Hepatocyte (in vitro differentiated cells): ENCODE measurements at regions not wholly inside any gene's neighbourhood (a gene's known extent, or its start where the extent isn't known, plus 50 kb on each side); places are given as distances from the start of the nearest gene placed in this dataset.
A peak's percentile ranks its signal among the peaks of the same experiment; 100 is the strongest.

Source experiments
- DNase-seq: peaks from one replicate; pipeline ENCODE4 v3.0.0-alpha.2; 2016; ENCODE audit warnings: low spot score
- H2AFZ ChIP-seq: fragments of 200-600 bp; sonication (generic); 2 replicates; pipeline ENCODE4 v1.6.0; 2016; ENCODE audit warnings: antibody characterized with exemption, mild to moderate bottlenecking
- H3K27ac ChIP-seq: fragments of 200-600 bp; sonication (generic); 2 replicates; pipeline ENCODE4 v1.5.1; 2016; ENCODE audit warnings: mild to moderate bottlenecking
- H3K27me3 ChIP-seq: fragments of 200-600 bp; sonication (generic); 2 replicates; pipeline ENCODE4 v1.6.1; 2016
- H3K36me3 ChIP-seq: fragments of 200-600 bp; sonication (generic); replicated peaks from 2 replicates; pipeline ENCODE4 v1.5.1; 2016; ENCODE audit warnings: low read depth; ENCODE audit not compliant: insufficient read depth
- H3K4me1 ChIP-seq: fragments of 200-600 bp; sonication (generic); 2 replicates; pipeline ENCODE4 v1.5.1; 2016; ENCODE audit warnings: mild to moderate bottlenecking, moderate library complexity; ENCODE audit not compliant: insufficient read depth
- H3K4me2 ChIP-seq: fragments of 200-600 bp; sonication (generic); 2 replicates; pipeline ENCODE4 v1.6.0; 2016
- H3K4me3 ChIP-seq: fragments of 200-600 bp; sonication (generic); 2 replicates; pipeline ENCODE4 v1.5.1; 2016; ENCODE audit warnings: mild to moderate bottlenecking
- H3K79me2 ChIP-seq: fragments of 200-600 bp; sonication (generic); 2 replicates; pipeline ENCODE4 v1.6.0; 2017; ENCODE audit warnings: mild to moderate bottlenecking
- H3K9me2 ChIP-seq: fragments of 200-600 bp; sonication (generic); replicated peaks from 2 replicates; pipeline ENCODE4 v1.6.0; 2017; ENCODE audit warnings: mild to moderate bottlenecking; ENCODE audit not compliant: insufficient read depth
- H3K9me3 ChIP-seq: fragments of 200-600 bp; sonication (generic); 2 replicates; pipeline ENCODE4 v1.5.1; 2016; ENCODE audit warnings: low read depth, mild to moderate bottlenecking
- H4K20me1 ChIP-seq: fragments of 200-600 bp; sonication (generic); 2 replicates; pipeline ENCODE4 v1.6.0; 2016; ENCODE audit warnings: mild to moderate bottlenecking; ENCODE audit not compliant: insufficient read depth, poor library complexity, severe bottlenecking
- EZH2 ChIP-seq: fragments of 200-600 bp; sonication (generic); IDR thresholded peaks from 2 replicates; pipeline ENCODE4 v1.6.1; 2016; ENCODE audit warnings: antibody characterized with exemption, mild to moderate bottlenecking, borderline replicate concordance
- EZH2phosphoT487 ChIP-seq: fragments of 200-600 bp; sonication (generic); IDR thresholded peaks from one replicate; pipeline ENCODE4 v1.6.1; 2018; ENCODE audit warnings: antibody characterized with exemption, mild to moderate bottlenecking, low read depth, moderate library complexity; ENCODE audit not compliant: unreplicated experiment, severe bottlenecking
- WGBS: methylation state at CpG from one replicate; pipeline ENCODE4 v1.1.6; 2016; ENCODE audit warnings: low lambda C conversion rate; ENCODE audit errors: missing lambda C conversion rate; 5-methylcytosine and 5-hydroxymethylcytosine counted together
- TF ChIP-seq, protein P1 (sequence below): fragments of 200-600 bp; sonication (generic); IDR thresholded peaks from 2 replicates; pipeline ENCODE4 v1.5.1; 2016; ENCODE audit warnings: antibody characterized with exemption, mild to moderate bottlenecking; ENCODE audit not compliant: poor library complexity

DNA sequence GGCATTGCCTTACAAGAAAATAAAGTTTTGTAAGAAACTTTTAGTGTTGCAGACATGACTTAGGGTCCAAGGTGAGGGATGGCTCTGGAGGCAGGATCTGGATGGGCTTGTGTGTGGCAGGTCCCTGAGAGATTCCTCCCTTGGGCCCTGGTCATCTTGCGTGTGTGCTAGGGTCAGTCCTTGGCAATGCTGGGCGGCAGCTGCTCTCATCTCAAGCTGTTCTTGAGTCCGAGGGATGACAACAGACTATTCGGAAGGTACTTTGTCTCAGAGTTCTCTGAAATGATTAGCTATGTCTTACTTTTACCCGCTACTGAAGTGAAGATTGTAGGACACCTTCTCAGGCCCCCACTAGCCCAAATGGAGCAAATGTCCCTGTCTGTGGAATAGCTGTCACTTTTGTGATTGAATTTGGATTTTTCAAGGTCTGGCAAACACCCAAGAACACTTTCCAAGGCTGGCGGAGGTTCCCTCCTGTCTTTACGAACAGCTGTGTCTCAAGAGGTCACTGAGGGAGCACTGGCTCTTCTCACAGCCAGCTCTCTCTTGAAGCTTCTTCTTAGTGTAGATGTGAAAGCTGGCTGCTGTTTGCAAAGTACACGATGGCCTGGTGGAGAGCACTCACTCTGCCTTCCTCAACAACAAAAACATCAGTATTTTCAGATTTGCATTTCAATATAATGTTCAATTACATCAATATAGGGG, 253.6 kb downstream of the STK31 start:
- no peak for DNase-seq
- no peaks in the 10 kb centered on the region for H3K9me2 ChIP-seq
- no peaks in the 10 kb centered on the region for H3K27me3 ChIP-seq
- H3K79me2 ChIP-seq: no peaks in the 10 kb centered on the region
- peaks cover 20% of the 10 kb centered on the region for H3K4me1 ChIP-seq
- WGBS: 86% methylated on average over 8 of the region's 8 CpGs
- no peak overlapping the region for H3K4me3 ChIP-seq
- no peaks in the 10 kb centered on the region for H3K9me3 ChIP-seq
- TF ChIP-seq, protein P1, sequence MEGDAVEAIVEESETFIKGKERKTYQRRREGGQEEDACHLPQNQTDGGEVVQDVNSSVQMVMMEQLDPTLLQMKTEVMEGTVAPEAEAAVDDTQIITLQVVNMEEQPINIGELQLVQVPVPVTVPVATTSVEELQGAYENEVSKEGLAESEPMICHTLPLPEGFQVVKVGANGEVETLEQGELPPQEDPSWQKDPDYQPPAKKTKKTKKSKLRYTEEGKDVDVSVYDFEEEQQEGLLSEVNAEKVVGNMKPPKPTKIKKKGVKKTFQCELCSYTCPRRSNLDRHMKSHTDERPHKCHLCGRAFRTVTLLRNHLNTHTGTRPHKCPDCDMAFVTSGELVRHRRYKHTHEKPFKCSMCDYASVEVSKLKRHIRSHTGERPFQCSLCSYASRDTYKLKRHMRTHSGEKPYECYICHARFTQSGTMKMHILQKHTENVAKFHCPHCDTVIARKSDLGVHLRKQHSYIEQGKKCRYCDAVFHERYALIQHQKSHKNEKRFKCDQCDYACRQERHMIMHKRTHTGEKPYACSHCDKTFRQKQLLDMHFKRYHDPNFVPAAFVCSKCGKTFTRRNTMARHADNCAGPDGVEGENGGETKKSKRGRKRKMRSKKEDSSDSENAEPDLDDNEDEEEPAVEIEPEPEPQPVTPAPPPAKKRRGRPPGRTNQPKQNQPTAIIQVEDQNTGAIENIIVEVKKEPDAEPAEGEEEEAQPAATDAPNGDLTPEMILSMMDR: no peak
- no peak for TF ChIP-seq EZH2phosphoT487
- TF ChIP-seq EZH2: no peak
- H3K27ac ChIP-seq: no peak overlapping the region
- H3K4me2 ChIP-seq: no peak overlapping the region
- H2AFZ ChIP-seq: no peak overlapping the region
- H3K36me3 ChIP-seq: no peaks in the 10 kb centered on the region
- no peaks in the 10 kb centered on the region for H4K20me1 ChIP-seq

DNA sequence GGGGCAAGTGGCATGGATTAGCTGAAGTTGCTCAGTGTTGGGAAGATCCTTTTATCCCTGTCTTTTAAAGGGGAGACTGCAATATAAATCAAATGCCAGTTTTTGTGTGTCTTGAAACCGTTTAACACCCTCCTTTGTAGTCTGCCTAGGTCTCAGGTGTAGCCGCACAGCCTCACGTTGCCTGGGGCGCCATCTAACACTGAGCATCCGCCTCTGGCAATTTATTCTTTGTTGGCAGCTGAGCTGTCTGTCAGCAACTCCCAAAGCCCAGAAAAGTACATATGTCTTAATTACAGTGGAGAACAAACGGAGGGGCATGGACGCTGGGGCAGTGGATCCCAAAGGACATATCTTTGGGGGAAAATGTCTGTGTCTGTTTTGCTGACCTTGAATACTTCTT, 254.7 kb downstream of the STK31 start:
- no peak for TF ChIP-seq EZH2
- TF ChIP-seq, protein P1: no peak
- Histone ChIP-seq H3K36me3 (no peaks in the 10 kb centered on the region), H3K9me3 (no peaks in the 10 kb centered on the region), H3K27ac (no peak overlapping the region), H2AFZ (no peak overlapping the region), H3K79me2 (no peaks in the 10 kb centered on the region), H3K9me2 (no peaks in the 10 kb centered on the region), H4K20me1 (no peaks in the 10 kb centered on the region), H3K4me3 (no peak overlapping the region), H3K4me1 (peaks cover 28% of the 10 kb centered on the region), H3K4me2 (no peak overlapping the region), H3K27me3 (no peaks in the 10 kb centered on the region)
- WGBS: 72% methylated on average over 7 of the region's 7 CpGs
- no peak for DNase-seq

DNA sequence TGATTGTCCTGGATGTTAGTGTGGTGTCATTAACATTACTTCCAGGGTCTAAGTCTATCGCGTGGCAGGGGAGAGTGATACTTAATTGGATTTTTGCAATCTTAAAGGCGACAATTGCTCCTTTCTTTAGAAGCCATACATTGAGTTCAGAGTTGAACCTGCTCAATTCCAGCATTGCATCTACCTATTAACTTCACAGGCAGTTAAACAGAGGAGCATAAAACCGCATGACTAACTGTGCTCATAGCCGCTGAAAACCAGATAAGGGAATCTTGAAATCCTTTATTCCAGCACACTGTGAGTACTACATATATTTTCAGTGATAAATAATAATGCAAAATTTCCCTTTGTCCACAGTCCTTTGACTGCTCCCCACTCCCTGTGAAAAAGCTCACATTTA, 255.3 kb downstream of the STK31 start:
- no peaks in the 10 kb centered on the region for H3K9me3 ChIP-seq
- H3K4me2 ChIP-seq: no peak overlapping the region
- H3K27me3 ChIP-seq: no peaks in the 10 kb centered on the region
- no peaks in the 10 kb centered on the region for H3K36me3 ChIP-seq
- H3K4me3 ChIP-seq: no peak overlapping the region
- WGBS: 68% methylated on average over 5 of the region's 5 CpGs
- no peaks in the 10 kb centered on the region for H3K9me2 ChIP-seq
- no peak for TF ChIP-seq EZH2
- no peak for TF ChIP-seq EZH2phosphoT487
- TF ChIP-seq, protein P1: no peak
- no peaks in the 10 kb centered on the region for H4K20me1 ChIP-seq
- H3K79me2 ChIP-seq: no peaks in the 10 kb centered on the region
- no peak overlapping the region for H2AFZ ChIP-seq
- peaks cover 34% of the 10 kb centered on the region for H3K4me1 ChIP-seq
- no peak for DNase-seq
- peak overlapping the region; percentile 18 for H3K27ac ChIP-seq

DNA sequence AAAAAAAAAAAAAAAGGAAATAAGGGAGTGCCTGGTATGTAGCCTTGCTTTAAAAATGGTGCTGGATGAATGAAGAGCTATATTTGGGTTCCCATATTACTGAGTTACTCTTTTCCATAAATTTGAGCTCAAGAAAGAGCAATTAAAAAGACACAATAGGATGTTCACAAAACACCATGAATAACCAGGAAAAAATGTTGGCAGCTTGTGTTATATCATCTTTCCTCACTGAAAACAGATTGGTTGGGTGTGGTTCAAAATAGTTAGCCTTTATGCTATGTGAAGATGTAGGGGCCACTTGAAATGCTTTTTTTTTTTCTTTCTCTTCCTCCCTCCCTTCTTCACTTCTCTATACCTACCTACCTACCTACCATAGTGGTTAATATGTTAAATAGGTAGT, 256.9 kb downstream of the STK31 start:
- Histone ChIP-seq H3K27me3 (no peaks in the 10 kb centered on the region), H3K4me1 (peaks cover 37% of the 10 kb centered on the region), H3K9me3 (no peaks in the 10 kb centered on the region), H3K4me2 (no peak overlapping the region), H2AFZ (no peak overlapping the region), H3K9me2 (no peaks in the 10 kb centered on the region), H3K36me3 (no peaks in the 10 kb centered on the region), H3K79me2 (no peaks in the 10 kb centered on the region), H4K20me1 (no peaks in the 10 kb centered on the region), H3K27ac (no peak overlapping the region), H3K4me3 (no peak overlapping the region)
- no peak for DNase-seq
- TF ChIP-seq, protein P1: no peak
- TF ChIP-seq EZH2phosphoT487 (no peak), EZH2 (no peak)
